ENCODE measurements at regions not wholly inside any gene's neighbourhood (a gene's known extent, or its start where the extent isn't known, plus 50 kb on each side); places are given as distances from the start of the nearest gene placed in this dataset.

DNA sequence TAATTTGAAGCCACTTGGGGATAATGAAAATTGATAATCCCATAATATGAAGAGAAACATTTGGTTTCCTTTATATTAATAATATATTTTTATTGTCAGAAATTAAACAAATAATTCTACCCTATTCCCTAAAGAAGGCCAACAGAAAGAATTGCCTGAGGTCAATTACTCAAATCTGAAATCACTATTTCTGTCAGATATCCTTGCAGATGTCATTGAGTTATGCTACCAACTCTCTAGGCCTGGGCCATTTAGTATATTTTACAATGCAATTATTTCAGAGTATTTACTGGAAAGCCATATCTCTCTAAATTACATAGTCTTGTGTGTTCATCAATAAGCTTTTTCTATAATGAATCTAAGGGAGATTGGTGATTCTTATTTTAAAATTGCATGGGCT, 498.1 kb downstream of the KIF20B start:
- no peak overlapping the region for H3K4me3 ChIP-seq
- H3K27me3 ChIP-seq = no peaks in the 10 kb centered on the region
- no peaks in the 10 kb centered on the region for H3K9me3 ChIP-seq
- DNase-seq = no peak
- H3K36me3 ChIP-seq = no peaks in the 10 kb centered on the region
- no peak overlapping the region for H3K27ac ChIP-seq
- no peaks in the 10 kb centered on the region for H3K4me1 ChIP-seq
- no peak for TF ChIP-seq POLR2A (IDR thresholded peaks at IDR 0.05)
- TF ChIP-seq EP300 (IDR thresholded peaks at IDR 0.05) = no peak
- TF ChIP-seq POLR2AphosphoS5 (IDR thresholded peaks at IDR 0.05) = no peak
- TF ChIP-seq, protein P1, sequence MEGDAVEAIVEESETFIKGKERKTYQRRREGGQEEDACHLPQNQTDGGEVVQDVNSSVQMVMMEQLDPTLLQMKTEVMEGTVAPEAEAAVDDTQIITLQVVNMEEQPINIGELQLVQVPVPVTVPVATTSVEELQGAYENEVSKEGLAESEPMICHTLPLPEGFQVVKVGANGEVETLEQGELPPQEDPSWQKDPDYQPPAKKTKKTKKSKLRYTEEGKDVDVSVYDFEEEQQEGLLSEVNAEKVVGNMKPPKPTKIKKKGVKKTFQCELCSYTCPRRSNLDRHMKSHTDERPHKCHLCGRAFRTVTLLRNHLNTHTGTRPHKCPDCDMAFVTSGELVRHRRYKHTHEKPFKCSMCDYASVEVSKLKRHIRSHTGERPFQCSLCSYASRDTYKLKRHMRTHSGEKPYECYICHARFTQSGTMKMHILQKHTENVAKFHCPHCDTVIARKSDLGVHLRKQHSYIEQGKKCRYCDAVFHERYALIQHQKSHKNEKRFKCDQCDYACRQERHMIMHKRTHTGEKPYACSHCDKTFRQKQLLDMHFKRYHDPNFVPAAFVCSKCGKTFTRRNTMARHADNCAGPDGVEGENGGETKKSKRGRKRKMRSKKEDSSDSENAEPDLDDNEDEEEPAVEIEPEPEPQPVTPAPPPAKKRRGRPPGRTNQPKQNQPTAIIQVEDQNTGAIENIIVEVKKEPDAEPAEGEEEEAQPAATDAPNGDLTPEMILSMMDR (IDR thresholded peaks at IDR 0.05) = no peak
- intact Hi-C loops (cut with DNase I) = no loop called here

DNA sequence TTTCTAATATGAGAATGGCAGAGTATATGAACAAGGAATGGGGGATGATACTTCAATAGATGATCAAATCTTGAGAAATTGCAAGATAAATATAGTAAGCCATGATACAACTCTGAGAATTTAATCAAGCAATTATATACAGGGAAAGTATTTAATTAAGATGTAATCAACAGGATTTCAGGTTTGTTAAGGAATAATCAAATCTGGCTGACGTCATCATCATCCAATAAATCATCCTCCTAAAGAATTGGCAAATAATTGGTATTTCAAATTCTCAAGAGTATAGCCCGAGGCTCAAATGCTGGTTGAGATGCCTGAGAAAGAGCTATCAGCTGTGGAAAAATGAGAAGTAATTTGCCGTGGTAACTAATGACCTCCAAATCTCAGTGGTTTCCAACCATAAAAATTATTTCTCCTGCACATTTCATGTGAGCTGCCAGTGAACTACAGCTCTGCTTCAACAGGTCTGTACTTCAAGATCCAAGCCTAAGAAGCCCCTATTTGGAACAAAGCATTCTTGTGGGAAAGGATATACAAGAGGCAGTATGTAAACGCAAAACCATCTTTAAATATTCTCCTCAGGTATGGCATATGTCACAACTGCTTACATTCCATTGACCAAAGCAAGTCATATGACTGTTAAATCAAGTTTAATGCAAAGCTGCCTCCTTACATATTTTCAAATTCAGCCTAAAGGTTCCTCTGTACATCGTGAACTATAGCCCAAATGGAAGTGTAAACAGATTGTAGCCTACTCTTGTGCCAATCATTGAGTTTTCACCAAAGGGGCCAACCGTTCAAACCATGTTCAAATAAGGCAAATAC, 503.0 kb downstream of the KIF20B start:
- Histone ChIP-seq H3K27ac (no peak overlapping the region), H3K9me3 (no peaks in the 10 kb centered on the region), H3K36me3 (no peaks in the 10 kb centered on the region), H3K4me1 (no peaks in the 10 kb centered on the region), H3K27me3 (no peaks in the 10 kb centered on the region), H3K4me3 (no peak overlapping the region)
- 70% methylated on average over 6 of the region's 6 CpGs for WGBS, 2 donors
- no peak for DNase-seq
- TF ChIP-seq POLR2A (IDR thresholded peaks at IDR 0.05) (no peak), EP300 (IDR thresholded peaks at IDR 0.05) (no peak), POLR2AphosphoS5 (IDR thresholded peaks at IDR 0.05) (no peak)
- TF ChIP-seq, protein P1 (IDR thresholded peaks at IDR 0.05) = no peak
- intact Hi-C loops (cut with DNase I) = no loop called here

DNA sequence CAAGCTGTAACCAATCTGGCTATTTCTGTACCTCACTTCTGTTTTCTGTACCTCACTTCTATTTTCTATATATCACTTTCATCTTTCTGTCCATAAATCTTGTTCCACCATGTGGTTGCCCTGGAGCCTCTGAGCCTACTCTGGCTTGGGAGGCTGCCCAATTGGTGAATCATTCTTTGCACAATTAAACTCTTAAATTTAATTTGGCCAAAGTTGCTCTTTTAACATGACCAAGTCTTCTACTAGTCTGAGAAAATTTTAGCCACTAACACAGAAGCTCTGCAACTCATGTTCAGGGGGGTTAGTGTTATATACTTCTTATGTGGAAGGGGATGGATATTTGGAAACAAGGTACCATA, 503.5 kb downstream of the KIF20B start:
- intact Hi-C loops (cut with DNase I) = no loop called here
- TF ChIP-seq, protein P1 (IDR thresholded peaks at IDR 0.05) = no peak
- TF ChIP-seq POLR2AphosphoS5 (IDR thresholded peaks at IDR 0.05) (no peak), POLR2A (IDR thresholded peaks at IDR 0.05) (no peak), EP300 (IDR thresholded peaks at IDR 0.05) (no peak)
- H3K9me3 ChIP-seq = no peaks in the 10 kb centered on the region

DNA sequence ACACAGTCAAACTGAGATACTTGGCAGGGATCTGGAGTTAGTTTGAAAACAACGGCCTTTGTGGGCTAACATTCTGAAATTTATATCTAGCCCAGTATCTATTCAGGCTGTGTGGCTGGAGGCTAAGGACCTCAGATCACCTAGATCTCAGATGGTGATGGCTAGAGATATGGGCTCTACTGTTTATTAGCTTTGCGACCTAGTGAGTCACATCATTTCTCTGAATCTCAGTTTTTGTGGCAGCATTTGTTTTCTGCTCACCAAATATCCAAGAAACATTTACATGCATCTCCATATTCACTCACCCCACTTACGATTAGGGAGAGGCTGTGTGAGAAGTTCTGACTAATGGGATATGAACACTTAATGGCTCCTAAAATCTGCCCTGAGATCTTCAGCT, 503.9 kb downstream of the KIF20B start:
- no peak overlapping the region for H3K27ac ChIP-seq
- no peaks in the 10 kb centered on the region for H3K4me1 ChIP-seq
- H3K4me3 ChIP-seq = no peak overlapping the region
- no peaks in the 10 kb centered on the region for H3K27me3 ChIP-seq
- intact Hi-C loops (cut with DNase I) = no loop called here
- no peak for TF ChIP-seq POLR2A (IDR thresholded peaks at IDR 0.05)
- no peak for DNase-seq
- WGBS, 2 donors = 85 to 91% methylated on average over 3 of the region's 3 CpGs
- H3K36me3 ChIP-seq = no peaks in the 10 kb centered on the region
- H3K9me3 ChIP-seq = no peaks in the 10 kb centered on the region

More for the DNA sequence above, 503.5 kb downstream of the KIF20B start:
- H3K36me3 ChIP-seq = no peaks in the 10 kb centered on the region
- DNase-seq = no peak
- no peaks in the 10 kb centered on the region for H3K4me1 ChIP-seq
- no peak overlapping the region for H3K4me3 ChIP-seq
- H3K27me3 ChIP-seq = no peaks in the 10 kb centered on the region
- no peak overlapping the region for H3K27ac ChIP-seq

DNA sequence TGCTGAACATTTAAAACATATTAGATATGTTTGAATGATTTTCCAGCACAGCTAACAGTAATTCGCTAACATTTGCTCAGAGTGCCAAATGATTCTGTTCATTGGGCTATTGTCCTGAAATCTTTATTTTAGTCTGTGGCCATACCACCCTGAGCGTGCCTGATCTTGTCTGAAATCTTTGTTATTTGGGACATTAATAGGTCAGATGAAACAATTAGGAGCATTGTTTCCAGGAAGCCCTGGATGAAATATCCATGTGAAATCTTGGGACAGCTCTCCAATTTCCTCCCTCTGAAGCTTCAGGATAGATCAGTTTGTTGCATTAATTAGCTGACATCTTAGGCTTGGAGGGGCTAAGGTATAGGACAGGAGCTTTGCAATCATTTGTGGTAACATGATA, 512.0 kb downstream of the KIF20B start:
- Histone ChIP-seq H3K4me1 (no peaks in the 10 kb centered on the region), H3K27ac (no peak overlapping the region), H3K9me3 (no peaks in the 10 kb centered on the region), H3K4me3 (no peak overlapping the region), H3K36me3 (no peaks in the 10 kb centered on the region), H3K27me3 (no peaks in the 10 kb centered on the region)
- intact Hi-C loops (cut with DNase I) = no loop called here
- WGBS, 2 donors = 89 to 90% methylated on average over 2 of the region's 2 CpGs
- TF ChIP-seq, protein P1 (IDR thresholded peaks at IDR 0.05) = no peak
- TF ChIP-seq POLR2A (IDR thresholded peaks at IDR 0.05) (no peak), EP300 (IDR thresholded peaks at IDR 0.05) (no peak), POLR2AphosphoS5 (IDR thresholded peaks at IDR 0.05) (no peak)
- no peak for DNase-seq

All from sigmoid colon (tissue), 6 donors.